H54 (cell line): ENCODE measurements at regions not wholly inside any gene's neighbourhood (a gene's known extent, or its start where the extent isn't known, plus 50 kb on each side); places are given as distances from the start of the nearest gene placed in this dataset.

ENCODE experiments used
- DNase-seq: peaks from one replicate; pipeline ENCODE4 v3.0.0; 2011; ENCODE audit warnings: low spot score, mixed read lengths; ENCODE audit not compliant: insufficient read length
- FAIRE-seq: peaks from 3 replicates; lab custom pipeline; 2011; peaks lifted over from hg19 to GRCh38; lab: Jason Lieb, UNC
- POLR2A ChIP-seq: IDR thresholded peaks from 2 replicates; pipeline ENCODE4 v1.6.1; 2011; ENCODE audit warnings: low read depth, mild to moderate bottlenecking, low read length

- DNase-seq (no peak), FAIRE-seq (no peak)
- no peak for TF ChIP-seq POLR2A
These were observed 264.4 kb upstream of the KCNMB2 start for GRCh38 chr3:178271740-178272387.

DNA sequence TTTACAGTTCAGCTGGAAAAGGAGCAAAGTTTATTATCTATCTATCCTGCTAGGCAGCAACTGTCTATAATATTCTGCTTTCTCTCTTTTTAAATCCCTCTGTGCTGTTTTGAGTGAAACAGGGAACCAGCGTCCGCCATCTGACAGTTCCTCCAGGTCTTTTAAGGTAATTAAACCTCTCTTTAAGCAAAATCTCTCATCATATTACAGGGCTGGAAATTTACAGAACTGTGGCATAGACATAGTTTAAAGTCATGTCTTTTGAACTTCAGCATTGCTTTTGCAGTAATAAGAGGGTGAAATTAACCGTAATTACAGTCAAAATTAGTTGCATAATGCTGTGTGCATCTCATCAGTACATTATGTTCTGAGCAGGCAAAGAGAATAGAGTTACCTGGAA, 263.4 kb upstream of the KCNMB2 start:
- no peak for FAIRE-seq

GRCh38 chr3:178274711-178275110, 261.5 kb upstream of the KCNMB2 start:
- no peak for TF ChIP-seq POLR2A
- FAIRE-seq (peak; percentile 33), DNase-seq (no peak)

More for the DNA sequence above, 263.4 kb upstream of the KCNMB2 start:
- TF ChIP-seq POLR2A, result no peak
- no peak for DNase-seq

DNA sequence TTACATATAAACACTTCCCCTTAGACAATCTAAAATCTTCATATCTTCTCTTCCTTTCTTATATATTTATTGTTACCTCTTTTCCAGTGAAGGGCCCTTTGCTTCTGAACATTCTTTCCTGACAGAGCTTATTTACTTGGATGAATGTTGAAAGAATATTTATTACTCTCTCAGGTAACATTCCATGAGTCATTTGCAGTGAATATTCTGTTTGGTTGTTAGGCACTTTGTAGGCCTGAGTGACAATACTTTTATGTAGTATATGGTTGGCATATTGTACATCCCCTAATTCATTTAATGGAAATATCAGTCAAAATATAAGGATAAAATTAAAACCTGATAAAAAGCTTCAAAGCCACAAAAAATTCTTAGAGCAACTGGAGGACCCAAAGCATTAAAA, 260.9 kb upstream of the KCNMB2 start:
- no peak for DNase-seq
- FAIRE-seq, result no peak
- TF ChIP-seq POLR2A, result no peak

DNA sequence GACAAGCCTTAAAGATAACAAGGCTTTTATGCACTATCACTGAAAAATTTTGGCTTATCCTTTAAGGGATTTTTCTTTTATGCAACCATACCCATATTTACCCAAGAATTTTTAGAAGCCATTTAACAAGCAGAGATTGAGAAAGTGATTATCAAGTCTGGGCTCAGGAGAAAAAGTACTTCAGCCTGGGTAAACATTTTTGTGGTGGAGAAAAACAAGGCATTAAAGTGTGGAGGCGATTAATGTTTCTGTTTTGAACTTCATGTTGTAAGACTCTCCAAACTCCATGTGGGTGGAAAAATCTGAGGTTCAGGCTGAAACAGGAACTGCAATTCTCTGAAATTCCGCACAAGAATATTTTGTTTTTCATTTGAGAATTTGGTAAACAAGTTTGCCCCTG, 260.4 kb upstream of the KCNMB2 start:
- DNase-seq (no peak), FAIRE-seq (no peak)
- TF ChIP-seq POLR2A, result no peak

DNA sequence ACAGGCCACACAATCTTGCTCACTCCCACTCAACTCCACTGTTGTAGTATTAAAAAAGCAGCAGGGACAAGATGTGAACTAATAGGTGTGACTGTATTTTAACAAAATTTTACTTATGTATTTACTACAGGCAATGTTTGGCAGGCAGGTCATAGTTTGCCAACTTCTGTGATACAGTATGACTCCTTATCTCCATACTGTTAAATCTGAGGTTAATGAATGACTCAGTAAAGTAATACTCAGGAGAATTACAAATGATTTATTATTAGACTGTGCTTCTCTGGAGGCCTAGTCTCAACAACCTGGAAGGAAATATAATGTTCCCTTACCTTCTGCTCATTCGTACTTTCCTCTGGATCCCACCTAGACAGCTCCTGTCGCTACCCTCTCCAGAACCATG, 258.6 kb upstream of the KCNMB2 start:
- no peak for TF ChIP-seq POLR2A
- FAIRE-seq (no peak), DNase-seq (no peak)

DNA sequence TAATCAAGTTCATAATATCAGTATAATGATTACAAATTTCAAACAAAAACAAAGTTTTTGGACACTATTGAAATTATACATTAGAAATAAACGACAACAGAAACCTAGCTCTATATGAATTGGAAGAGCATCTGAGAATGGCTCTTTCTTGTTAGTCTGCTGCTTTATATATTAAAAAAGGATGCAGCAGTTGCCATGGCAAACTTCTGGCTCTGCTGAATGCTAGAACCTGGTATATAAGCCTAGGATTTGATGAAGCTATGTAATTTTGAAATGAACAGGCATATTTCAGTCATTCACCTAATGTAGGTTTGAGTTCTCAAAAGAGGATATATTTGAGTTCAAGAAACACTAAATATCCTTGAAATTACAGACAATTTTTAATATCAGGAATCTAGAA, 252.7 kb upstream of the KCNMB2 start:
- no peak for FAIRE-seq
- DNase-seq, result no peak
- no peak for TF ChIP-seq POLR2A

DNA sequence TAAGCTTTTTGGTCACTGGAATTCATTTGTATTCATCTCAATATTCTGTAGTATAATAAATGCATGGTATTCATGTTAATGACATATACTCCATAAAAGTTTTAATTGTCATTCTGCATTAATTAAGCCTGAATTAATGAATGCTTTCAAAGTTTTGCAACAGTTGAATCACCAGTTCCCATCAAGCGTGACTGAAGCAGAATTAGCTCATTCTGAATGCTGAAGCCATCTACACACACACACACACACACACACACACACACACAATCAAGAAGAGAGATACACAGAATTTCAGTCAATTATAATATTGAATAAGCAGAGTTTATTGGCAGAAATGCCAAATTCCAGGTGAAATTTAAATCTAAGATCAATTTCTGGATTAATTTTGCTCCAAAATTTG, 252.1 kb upstream of the KCNMB2 start:
- no peak for TF ChIP-seq POLR2A
- FAIRE-seq (no peak), DNase-seq (no peak)

DNA sequence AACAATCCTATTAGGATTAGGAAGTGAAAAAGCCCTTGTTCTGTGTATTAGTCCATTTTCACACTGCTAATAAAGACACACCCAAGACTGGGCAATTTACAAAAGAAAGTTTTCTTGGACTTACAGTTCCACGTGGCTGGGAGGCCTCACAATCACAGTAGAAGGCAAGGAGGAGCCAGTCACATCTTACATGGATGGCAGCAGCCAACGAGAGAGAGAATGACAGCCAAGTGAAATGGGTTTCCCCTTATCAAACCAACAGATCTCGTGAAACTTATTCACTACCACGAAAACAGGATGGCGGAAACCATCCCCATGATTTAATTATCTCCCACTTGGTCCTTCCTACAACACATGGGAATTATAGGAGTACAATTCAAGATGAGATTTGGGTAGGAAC, 248.2 kb upstream of the KCNMB2 start:
- DNase-seq (no peak), FAIRE-seq (no peak)
- TF ChIP-seq POLR2A, result no peak

DNA sequence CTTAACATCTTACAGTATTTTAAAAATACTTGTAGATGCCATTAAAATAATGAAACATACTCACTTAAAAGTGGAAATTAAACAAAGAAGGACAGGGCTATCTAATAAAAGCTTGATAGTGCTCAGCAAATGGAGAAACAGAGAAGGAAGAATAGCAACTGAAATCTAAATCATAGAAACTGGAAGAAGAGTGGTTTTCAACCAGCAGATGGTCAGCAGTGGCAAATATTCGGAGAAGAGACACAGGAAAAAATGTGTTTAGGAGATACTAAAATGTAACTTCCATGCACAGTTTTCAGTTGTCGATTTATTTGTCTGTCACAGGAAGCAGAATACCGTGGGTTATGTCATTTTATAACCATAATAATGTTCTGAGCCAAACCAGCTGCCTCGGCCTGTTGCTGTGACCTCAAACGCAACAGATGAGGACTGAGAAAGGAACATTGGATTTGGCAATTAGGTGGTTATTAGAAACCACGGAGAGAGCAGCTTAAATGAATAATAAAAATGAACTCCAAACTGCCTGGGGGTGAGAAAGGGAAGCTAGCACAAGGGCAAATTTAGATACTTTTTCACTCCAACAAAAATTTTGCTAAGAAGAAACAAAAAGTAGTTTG, 246.6 kb upstream of the KCNMB2 start:
- FAIRE-seq (no peak), DNase-seq (no peak)
- no peak for TF ChIP-seq POLR2A

DNA sequence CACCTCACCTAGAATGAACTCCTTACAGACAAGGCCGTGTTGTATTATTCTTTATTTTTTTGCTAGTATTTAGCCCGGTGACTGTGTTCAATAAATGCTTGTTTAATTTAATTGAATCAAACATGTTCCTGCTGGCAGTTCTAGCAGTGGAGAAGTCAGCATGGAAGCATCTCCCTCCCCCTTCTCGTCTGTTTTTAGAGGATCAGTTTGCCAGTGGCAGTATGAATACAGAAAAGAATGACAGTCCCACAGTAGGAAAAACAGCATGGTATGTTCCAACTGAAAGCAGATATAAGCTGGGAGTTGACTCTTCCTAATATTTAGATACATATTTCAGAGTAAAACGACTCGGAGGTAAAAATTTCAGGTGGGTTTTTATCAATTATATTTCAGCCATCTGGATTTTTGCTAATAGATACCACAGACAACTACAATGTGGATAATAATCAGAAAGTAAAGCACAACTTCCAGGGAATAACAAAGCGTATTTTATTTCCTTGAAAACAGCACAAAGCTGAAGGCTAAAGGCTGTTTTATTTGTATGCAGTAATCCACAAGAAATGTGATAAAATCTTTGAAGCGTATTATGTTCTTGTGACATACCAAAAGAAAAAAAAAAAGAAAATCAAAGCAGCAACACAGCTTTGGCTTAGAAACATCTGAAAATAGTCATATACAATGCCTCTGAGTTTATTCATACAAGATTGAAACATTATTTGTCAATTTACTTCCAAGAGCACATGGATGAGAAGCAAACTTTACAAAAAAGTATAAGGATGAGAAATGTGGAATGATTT, 244.5 kb upstream of the KCNMB2 start:
- no peak for TF ChIP-seq POLR2A
- DNase-seq, result no peak
- FAIRE-seq, result no peak

GRCh38 chr3:178295292-178295912, 240.8 kb upstream of the KCNMB2 start:
- DNase-seq (no peak), FAIRE-seq (no peak)
- TF ChIP-seq POLR2A, result no peak

DNA sequence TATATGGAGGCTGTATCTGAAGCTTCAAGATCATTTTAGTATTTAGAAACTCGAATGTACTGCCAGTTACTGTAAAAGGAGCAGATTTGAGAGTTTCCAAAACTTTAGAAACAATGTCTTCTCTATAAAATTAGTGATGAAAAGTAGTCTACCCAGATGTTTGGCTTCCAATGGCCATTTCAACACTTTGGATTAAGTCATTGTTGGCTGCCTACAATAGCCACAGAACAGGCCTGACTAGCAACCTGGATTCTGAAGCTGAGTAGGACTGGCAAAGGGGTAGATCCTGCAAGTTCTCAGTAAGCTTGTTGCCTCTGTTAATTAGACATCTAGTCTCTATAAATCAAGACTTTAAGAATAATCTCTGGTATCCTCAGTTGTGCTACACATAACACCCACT, 239.0 kb upstream of the KCNMB2 start:
- TF ChIP-seq POLR2A, result no peak
- DNase-seq, result no peak
- no peak for FAIRE-seq

GRCh38 chr3:178297740-178298139, 238.5 kb upstream of the KCNMB2 start:
- no peak for TF ChIP-seq POLR2A
- FAIRE-seq, result no peak

GRCh38 chr3:178300441-178300959, 235.7 kb upstream of the KCNMB2 start:
- no peak for TF ChIP-seq POLR2A
- FAIRE-seq (no peak), DNase-seq (no peak)

More at GRCh38 chr3:178297740-178298139, 238.5 kb upstream of the KCNMB2 start:
- DNase-seq, result no peak
